HG02970 (cell line): ENCODE measurements at regions not wholly inside any gene's neighbourhood (a gene's known extent, or its start where the extent isn't known, plus 50 kb on each side); places are given as distances from the start of the nearest gene placed in this dataset.
"Not testable (repeated sequence)": the region's sequence is repeated elsewhere in the genome, so short reads cannot be mapped to it uniquely, and the experiment has no call there.

ENCODE experiments used
- ATAC-seq: cut with Tn5 transposase; IDR thresholded peaks from one replicate; pipeline ENCODE4 v1.9.1; 2021; ENCODE audit warnings: mild to moderate bottlenecking, moderate library complexity, moderate number of reproducible peaks; ENCODE audit not compliant: unreplicated experiment, low FRiP score

DNA sequence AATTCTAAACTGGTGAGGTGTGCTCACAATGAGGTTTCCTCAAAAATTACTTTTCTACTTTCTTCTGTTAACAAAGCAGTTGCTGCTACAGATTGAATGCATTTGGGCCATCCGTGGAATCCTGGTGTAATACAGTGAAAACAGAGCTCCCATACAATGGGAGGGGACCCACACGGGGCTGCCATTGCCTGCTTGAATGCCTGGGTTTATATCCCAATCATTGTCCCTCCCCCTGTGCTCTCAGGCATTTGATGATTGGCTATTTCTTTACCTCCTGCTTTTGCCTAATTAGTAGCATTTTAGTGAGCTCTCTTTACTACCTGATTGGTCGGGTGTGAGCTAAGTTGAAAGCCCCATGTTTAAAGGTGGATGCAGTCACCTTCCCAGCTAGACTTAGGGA, 52.9 kb upstream of the CSF1 start:
- not testable (repeated sequence) for ATAC-seq

DNA sequence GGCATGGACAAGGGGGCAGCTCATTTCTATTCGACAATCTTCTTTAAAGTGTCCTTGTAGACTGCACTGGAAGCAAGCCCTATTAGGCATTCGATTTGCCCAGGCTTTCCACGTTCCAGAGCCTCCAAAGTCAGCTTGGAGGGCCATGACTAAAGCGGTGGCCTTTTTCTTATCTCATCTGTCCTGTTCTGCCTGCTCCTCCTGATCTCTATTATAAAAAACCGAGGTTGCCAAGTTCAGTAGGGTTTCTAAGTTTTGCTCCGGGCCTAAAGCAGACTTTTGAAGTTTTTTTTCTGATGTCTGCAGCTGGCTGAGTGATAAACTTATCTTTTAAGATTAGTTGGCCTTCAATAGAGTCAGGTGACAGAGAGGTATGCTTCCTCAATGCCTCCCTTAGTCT, 54.7 kb upstream of the CSF1 start:
- ATAC-seq, result not testable (repeated sequence)

DNA sequence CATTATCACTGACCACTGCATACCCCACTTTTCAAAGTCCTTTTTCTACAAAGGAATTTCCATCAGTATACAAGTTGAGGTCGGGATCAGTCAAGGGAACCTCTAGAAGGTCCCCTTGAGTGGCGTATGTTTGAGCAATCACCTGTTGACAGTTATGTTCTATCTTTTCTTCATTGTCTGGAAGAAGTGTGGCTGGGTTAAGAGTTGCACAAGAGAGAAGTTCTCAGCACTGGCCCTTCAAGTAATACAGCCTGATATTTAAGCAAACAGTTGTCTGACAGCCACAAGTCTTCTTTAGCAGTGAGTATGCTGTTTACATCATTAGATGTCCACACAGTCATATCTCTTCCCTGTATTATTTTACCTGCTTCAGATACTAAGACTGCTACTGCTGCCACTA, 56.7 kb upstream of the CSF1 start:
- not testable (repeated sequence) for ATAC-seq

GRCh38 chr1:109852221-109853015, 58.2 kb upstream of the CSF1 start:
- not testable (repeated sequence) for ATAC-seq

- ATAC-seq, result no peak
Measured at GRCh38 chr1:109850827-109851226, 59.8 kb upstream of the CSF1 start.

DNA sequence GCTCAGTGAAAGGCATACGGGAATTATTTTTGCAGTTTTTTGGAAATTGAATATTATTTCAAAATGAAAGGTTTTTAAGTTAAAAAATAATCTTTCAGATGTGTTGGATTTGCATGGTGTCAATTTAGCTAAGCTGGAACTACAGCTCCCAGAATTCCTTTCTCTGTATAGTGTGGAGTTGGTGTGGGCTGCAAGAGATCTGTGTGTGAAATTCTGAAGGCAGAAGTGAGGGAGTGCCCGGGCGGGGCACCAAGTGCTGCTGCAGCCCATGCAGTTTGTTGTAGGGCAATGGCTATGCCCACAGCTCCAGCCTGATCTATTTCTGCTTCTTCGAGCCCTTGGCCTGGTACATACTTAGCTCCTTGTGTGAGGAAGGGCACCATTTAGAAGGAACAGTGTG, 60.5 kb upstream of the CSF1 start:
- ATAC-seq, result no peak

DNA sequence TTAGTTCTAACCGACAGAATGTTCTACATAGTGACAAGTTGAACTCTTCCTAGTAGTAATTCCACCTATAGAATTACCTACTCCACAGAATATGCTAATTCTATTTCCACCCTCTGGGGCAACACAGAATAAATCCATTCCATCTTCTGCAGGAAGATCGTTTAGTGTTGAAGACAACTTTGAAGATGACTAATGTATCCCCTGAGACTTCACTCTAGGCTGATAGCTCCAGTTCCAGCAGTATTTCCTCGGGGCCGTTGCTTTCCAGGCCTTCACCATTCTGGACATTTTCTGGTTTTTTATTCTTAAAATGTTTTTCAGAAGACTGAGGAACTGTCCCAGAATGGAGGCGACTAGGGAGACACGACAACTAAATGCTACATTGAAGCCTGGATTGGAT, 61.0 kb upstream of the CSF1 start:
- no peak for ATAC-seq

- ATAC-seq, result no peak
Measured at GRCh38 chr1:109847251-109847650, 63.4 kb upstream of the CSF1 start.

DNA sequence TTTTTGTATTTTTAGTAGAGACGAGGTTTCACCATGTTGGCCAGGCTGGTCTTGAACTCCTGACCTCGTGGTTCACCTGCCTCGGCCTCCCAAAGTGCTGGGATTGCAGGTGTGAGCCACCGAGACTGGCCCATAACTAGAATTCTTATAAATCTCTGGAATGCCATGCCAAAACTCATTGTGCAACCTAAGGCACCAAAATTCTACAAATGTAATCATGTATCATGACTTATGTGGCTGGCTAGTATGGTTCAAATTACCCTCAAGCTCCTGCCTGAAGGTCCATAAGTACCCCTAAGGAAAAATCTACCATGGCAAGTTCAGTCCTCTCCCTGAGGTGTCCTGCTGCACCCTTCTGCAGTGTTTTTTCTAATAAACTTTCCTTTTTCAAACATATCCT, 63.8 kb upstream of the CSF1 start:
- ATAC-seq, result no peak

GRCh38 chr1:109846162-109846561, 64.5 kb upstream of the CSF1 start:
- no peak for ATAC-seq

GRCh38 chr1:109845658-109846057, 65.0 kb upstream of the CSF1 start:
- no peak for ATAC-seq

- no peak for ATAC-seq
Measured at GRCh38 chr1:109844609-109845008, 66.0 kb upstream of the CSF1 start.

GRCh38 chr1:109840011-109840629, 70.5 kb upstream of the CSF1 start:
- ATAC-seq, result no peak

DNA sequence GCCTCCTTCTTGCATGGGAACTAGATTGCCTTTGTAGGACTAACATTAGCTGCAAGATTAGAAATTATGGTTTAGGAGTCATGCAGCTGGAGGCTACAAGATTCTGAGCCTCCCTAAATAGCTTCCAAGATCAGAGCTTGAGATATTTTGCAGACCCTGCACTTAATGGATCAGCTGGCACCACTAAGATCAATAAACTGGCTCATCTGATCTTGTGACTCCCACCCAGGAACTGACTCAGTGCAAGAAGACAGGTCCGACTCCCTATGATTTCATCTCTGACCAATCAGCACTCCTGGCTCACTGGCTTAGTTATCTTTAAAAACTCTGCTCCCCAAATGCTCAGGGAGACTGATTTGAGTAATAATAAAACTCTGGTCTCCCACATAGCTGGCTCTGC, 71.4 kb upstream of the CSF1 start:
- not testable (repeated sequence) for ATAC-seq

DNA sequence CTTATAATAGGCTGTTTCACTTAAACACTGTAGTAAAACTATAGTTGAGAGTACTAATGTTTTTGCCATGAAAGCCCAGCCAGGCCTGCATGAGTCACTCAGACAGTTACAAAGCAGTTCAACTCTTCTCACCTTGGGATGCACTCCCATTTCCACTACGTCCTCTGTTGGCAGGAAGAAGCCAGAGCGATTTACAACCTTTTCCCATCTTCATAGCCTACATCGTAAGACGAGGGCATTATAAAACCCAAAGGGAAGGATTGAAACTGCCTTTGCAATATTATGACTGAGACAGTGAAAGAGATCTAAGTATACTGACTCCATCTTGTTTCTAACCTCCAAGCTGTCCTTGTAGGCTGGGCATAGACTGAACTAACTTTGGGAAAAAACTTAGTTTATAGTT, 71.8 kb upstream of the CSF1 start:
- no peak for ATAC-seq

DNA sequence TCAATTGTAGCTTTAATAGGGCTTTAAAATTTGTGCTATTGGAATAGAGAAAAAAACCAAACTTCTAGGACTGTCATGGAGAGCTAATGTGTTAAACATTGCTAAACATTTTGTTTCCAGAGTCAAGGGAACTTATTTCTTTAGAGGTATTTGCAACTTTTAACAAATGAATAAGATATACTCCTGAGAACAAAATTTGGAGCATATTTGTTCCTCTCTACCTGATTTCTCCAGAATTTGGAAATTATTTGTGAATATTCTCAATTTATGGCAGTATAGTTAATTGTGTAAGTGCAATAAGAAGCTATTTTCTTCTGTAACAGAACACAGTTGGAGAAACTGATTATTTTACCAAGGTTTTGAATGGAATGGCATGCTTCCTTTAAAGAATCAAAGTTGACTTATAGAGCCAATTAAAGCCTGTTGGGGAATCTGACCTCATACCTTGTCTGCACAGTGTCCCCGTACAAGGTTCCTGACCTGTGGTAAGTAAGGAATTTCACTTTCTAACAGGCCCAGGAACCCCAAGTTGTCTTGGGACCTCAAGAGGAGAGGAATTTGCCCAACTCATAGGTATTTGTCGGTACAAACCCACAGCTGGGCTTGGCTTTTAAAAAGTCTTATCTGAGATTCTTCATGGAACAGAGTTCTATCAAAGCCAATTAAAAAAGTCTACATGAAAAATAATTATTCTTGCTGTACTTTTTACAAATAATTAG, 72.6 kb upstream of the CSF1 start:
- no peak for ATAC-seq

GRCh38 chr1:109835645-109836044, 71.9 kb upstream of the EPS8L3 start:
- not testable (repeated sequence) for ATAC-seq

- no peak for ATAC-seq
Measured at GRCh38 chr1:109834951-109835350, 71.2 kb upstream of the EPS8L3 start.

GRCh38 chr1:109832945-109833344, 69.2 kb upstream of the EPS8L3 start:
- ATAC-seq, result no peak

GRCh38 chr1:109828756-109829505, 65.2 kb upstream of the EPS8L3 start:
- ATAC-seq, result no peak

- no peak for ATAC-seq
Measured at GRCh38 chr1:109827986-109828385, 64.3 kb upstream of the EPS8L3 start.
